ENCODE measurements at regions not wholly inside any gene's neighbourhood (a gene's known extent, or its start where the extent isn't known, plus 50 kb on each side); places are given as distances from the start of the nearest gene placed in this dataset.
"Not testable (repeated sequence)": the region's sequence is repeated elsewhere in the genome, so short reads cannot be mapped to it uniquely, and the experiment has no call there.

DNA sequence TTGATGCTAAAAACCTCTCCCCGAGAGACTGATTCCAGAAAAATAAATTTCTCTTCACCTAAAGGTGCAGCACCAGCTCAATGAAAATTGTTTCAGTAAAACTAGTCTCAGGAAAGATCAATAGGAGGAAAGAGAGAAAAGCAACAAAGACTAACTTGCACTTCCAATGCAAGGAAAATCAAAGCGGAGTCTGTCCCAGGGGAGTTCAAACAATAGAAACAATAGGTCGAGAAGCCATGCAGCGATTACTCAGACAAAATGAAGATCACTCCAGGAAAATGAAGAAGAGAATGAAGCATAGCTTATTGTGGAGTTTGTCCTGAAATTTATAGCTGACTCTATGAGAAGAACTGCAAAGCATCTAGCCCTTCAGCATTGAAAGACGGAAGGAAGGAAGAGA is 105.1 kb upstream of the FRMD4B start:
- no peak overlapping the region for H3K4me3 ChIP-seq
- TF ChIP-seq, protein P1, sequence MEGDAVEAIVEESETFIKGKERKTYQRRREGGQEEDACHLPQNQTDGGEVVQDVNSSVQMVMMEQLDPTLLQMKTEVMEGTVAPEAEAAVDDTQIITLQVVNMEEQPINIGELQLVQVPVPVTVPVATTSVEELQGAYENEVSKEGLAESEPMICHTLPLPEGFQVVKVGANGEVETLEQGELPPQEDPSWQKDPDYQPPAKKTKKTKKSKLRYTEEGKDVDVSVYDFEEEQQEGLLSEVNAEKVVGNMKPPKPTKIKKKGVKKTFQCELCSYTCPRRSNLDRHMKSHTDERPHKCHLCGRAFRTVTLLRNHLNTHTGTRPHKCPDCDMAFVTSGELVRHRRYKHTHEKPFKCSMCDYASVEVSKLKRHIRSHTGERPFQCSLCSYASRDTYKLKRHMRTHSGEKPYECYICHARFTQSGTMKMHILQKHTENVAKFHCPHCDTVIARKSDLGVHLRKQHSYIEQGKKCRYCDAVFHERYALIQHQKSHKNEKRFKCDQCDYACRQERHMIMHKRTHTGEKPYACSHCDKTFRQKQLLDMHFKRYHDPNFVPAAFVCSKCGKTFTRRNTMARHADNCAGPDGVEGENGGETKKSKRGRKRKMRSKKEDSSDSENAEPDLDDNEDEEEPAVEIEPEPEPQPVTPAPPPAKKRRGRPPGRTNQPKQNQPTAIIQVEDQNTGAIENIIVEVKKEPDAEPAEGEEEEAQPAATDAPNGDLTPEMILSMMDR (IDR thresholded peaks at IDR 0.05), result no peak
- no peak for DNase-seq (ENCODE audit: low spot score)
- no peak overlapping the region for H3K27ac ChIP-seq

DNA sequence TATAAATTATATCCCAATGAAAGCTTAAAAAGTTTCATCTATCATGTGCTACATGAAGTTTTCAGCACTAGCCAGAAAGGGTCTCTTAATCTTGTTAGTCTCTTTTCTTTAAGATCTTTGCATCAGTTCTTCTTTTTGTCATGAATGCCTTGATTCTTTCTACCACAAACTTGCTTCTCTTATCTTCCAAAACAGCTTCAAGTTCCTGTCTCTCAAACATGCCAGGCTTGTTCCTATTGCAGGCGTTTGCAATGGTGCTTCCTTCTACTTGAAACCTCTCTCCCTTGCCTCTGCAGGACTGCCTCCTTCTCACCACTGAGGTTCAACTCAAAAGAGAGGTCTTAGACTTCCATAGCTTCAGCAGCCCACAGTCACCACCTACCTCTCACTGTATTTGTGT is 104.3 kb upstream of the FRMD4B start:
- no peak for DNase-seq (ENCODE audit: low spot score)
- TF ChIP-seq, protein P1 (IDR thresholded peaks at IDR 0.05), result no peak
- Histone ChIP-seq H3K27ac (no peak overlapping the region), H3K4me3 (no peak overlapping the region)

DNA sequence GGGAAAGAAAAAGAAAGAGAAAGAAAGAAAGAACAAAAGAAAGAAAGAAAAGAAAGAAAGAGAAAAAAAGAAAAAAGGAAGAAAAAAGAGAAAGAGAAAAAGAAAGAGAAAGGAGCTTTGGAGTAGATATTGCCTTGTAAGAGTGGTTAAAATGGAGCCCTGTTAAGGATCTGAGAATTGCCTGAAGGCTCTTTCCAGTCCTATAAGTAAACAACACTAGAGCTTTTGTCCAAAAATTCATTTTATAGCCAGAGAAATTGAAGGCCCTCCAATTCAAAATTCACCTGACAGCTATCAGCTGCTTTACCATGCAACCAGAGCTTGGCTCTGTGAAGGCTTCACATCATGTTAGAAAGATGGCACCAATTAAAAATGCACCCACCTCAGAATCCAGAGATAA is 102.1 kb upstream of the FRMD4B start:
- DNase-seq (ENCODE audit: low spot score), result no peak
- no peak overlapping the region for H3K4me3 ChIP-seq
- TF ChIP-seq, protein P1 (IDR thresholded peaks at IDR 0.05), result no peak
- H3K27ac ChIP-seq, result no peak overlapping the region

DNA sequence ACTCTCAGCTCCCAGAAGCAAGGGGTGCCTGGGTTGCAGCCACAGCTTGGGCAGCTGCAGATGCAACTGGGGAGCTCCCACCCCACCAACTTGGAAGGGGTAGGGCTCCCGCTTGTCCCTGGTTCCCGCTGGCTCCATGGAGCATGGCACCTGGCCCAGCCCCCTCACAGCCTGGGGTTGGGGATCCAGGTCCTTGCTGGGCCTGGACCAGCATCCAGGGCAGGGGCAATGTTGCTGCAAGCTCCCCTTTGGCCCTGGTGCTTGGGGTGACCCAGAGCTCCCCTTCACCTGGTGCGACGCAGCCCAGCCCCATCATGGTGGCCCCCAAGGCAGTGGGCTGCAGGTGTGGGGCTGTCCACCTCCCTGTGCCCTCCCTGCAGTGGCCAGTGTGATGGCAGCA is 99.6 kb upstream of the FRMD4B start:
- TF ChIP-seq, protein P1 (IDR thresholded peaks at IDR 0.05), result no peak

DNA sequence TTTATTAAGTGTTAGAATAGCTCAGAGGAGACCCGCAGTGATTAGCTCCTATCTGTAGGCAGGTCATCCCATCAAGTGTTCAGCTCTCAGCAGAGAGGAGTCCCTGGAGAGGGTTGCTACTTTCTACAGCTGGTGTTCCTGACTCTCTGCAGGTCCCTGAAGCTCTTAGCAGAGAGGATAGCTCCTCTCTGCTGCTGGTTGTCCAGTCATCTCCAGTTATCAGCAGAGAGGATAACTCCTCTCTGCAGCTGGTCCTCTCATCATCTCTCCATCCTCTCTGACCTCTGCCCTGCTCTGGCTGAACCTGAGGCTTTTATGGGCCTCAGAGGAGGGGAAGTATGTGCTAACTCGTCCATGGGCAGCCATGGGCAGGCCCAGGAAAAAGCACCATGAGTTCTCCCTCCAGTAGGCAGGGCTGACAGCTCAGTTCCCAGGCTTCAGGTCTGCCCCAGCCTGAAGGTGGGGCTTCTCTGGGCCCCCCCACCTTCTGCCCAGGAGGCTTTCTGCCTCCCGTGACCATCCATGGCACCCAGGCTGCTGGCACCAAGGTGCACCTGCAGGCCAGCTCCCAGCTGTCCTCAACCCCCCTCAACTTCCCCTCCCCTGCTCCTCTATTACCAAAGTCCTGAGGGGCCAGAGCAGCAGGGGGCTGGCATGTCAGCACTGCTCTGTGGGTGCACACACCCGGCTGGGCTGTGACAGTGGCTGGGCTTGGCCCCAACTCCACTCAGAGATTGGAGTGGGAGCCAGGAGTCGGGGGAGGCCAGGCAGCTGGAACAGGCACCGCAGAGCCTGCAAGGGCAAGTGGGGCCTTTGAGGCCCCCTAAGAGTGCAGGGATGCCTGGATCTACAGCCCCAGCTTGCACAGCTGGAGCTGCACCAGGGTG is 98.9 kb upstream of the FRMD4B start:
- TF ChIP-seq, protein P1 (IDR thresholded peaks at IDR 0.05), result no peak
- no peak overlapping the region for H3K4me3 ChIP-seq
- no peak for DNase-seq (ENCODE audit: low spot score)
- H3K27ac ChIP-seq, result no peak overlapping the region

More for the DNA sequence above, 99.6 kb upstream of the FRMD4B start:
- Histone ChIP-seq H3K27ac (no peak overlapping the region), H3K4me3 (no peak overlapping the region)
- no peak for DNase-seq (ENCODE audit: low spot score)

DNA sequence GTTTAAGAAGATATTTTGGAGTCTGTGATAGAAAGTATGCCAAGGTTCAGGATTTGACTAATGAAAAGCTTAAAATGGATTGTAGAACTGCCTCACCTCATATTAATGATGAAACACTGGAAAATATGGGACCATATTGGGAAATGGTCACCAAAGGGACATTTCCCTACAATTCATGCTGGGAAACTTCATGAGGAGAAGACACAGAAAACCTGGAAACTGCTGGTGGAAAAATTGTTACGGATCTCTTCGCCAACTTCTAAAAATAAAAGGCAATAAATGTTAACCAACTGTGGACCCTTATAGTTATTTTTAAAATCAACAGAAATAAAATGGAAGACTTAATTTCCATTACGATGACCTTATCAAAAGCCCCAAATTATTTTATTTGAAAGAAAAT is 97.6 kb upstream of the FRMD4B start:
- no peak for DNase-seq (ENCODE audit: low spot score)
- no peak overlapping the region for H3K27ac ChIP-seq
- TF ChIP-seq, protein P1 (IDR thresholded peaks at IDR 0.05), result no peak
- no peak overlapping the region for H3K4me3 ChIP-seq

DNA sequence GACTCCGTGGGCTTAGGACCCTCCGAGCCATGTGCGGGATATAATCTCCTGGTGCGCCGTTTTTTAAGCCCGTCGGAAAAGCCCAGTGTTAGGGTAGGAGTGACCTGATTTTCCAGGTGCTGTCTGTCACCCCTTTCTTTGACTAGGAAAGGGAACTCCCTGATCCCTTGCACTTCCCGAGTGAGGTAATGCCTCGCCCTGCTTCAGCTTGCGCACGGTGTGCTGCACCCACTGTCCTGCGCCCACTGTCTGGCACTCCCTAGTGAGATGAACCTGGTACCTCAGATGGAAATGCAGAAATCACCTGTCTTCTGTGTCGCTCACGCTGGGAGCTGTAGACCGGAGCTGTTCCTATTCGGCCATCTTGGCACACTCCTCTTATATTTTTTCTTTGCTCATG is 95.1 kb upstream of the FRMD4B start:
- DNase-seq (ENCODE audit: low spot score); H3K27ac ChIP-seq; H3K4me3 ChIP-seq: not testable (repeated sequence)
